OCI-LY3 (cell line): ENCODE measurements at regions not wholly inside any gene's neighbourhood (a gene's known extent, or its start where the extent isn't known, plus 50 kb on each side); places are given as distances from the start of the nearest gene placed in this dataset.

Experiments used
- CTCF ChIP-seq: fragments of 200-600, 300-600 bp; sonication (generic); IDR thresholded peaks from 2 replicates; pipeline ENCODE4 v1.5.1; 2014; ENCODE audit warnings: antibody characterized with exemption, low read length, low read depth
- EZH2phosphoT487 ChIP-seq: fragments of 200-600 bp; shearing (Covaris generic); IDR thresholded peaks from 2 replicates; pipeline ENCODE4 v1.6.1; 2018; ENCODE audit warnings: antibody characterized with exemption, mixed run types, low read depth

GRCh38 chr13:54110597-54110996 is 1082.0 kb downstream of the OLFM4 start:
- TF ChIP-seq CTCF (no peak), EZH2phosphoT487 (no peak)
